ENCODE measurements at regions not wholly inside any gene's neighbourhood (a gene's known extent, or its start where the extent isn't known, plus 50 kb on each side); places are given as distances from the start of the nearest gene placed in this dataset.

DNA sequence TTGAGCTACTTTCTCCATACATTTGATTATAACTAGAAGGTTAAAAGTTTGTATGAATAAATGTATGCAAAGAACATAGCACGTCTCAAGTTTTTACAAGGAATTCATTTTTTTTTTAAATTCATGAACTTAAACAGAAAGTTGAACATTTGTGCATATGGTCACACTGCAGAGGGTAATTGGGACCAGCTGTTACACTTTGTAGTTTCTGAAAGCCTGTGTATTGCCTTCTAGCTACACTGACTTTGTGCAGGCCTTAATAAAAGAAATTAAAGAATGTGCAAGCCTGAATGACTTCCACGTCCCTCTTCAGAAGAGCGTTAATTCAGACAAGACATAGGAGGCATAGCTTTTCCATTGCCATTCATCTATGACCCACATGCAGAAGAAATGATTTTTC is 153.1 kb upstream of the PCDH18 start:
- FAIRE-seq (no peak), DNase-seq (ENCODE audit: low read depth) (no peak)
- H3K36me3 ChIP-seq (ENCODE audit: control insufficient read depth, insufficient read depth, low read length), result no peaks in the 10 kb centered on the region
- no peak overlapping the region for H3K4me3 ChIP-seq (ENCODE audit: low read depth, low read length)
- H3K27me3 ChIP-seq (ENCODE audit: control insufficient read depth, insufficient read depth, low read length), result no peaks in the 10 kb centered on the region
- TF ChIP-seq, protein P1, sequence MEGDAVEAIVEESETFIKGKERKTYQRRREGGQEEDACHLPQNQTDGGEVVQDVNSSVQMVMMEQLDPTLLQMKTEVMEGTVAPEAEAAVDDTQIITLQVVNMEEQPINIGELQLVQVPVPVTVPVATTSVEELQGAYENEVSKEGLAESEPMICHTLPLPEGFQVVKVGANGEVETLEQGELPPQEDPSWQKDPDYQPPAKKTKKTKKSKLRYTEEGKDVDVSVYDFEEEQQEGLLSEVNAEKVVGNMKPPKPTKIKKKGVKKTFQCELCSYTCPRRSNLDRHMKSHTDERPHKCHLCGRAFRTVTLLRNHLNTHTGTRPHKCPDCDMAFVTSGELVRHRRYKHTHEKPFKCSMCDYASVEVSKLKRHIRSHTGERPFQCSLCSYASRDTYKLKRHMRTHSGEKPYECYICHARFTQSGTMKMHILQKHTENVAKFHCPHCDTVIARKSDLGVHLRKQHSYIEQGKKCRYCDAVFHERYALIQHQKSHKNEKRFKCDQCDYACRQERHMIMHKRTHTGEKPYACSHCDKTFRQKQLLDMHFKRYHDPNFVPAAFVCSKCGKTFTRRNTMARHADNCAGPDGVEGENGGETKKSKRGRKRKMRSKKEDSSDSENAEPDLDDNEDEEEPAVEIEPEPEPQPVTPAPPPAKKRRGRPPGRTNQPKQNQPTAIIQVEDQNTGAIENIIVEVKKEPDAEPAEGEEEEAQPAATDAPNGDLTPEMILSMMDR (IDR thresholded peaks at IDR 0.05; ENCODE audit: insufficient read depth, low read length, severe bottlenecking), result no peak

DNA sequence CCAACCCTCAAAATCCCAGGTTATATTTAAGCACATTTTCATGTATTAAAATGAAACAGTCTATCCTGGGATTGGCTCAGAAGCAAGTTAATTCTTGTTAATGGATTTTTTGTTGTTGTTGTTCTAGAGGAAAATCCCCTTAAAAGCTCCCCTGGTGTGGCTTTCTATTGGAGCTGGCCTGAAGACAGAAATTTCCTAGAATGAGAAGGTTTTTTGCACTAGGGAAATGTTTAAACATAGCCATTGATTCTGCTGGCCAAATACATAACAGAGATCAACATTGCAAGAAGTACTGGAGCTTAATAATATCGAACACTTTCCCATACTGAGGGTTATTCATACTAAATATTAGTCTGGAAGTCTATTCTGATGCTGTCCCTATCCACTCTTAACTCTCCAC is 148.8 kb upstream of the PCDH18 start:
- Histone ChIP-seq H3K4me3 (ENCODE audit: low read depth, low read length) (no peak overlapping the region), H3K36me3 (ENCODE audit: control insufficient read depth, insufficient read depth, low read length) (no peaks in the 10 kb centered on the region), H3K27me3 (ENCODE audit: control insufficient read depth, insufficient read depth, low read length) (no peaks in the 10 kb centered on the region)
- TF ChIP-seq, protein P1 (IDR thresholded peaks at IDR 0.05; ENCODE audit: insufficient read depth, low read length, severe bottlenecking), result no peak
- FAIRE-seq, result no peak
- DNase-seq (ENCODE audit: low read depth), result no peak

DNA sequence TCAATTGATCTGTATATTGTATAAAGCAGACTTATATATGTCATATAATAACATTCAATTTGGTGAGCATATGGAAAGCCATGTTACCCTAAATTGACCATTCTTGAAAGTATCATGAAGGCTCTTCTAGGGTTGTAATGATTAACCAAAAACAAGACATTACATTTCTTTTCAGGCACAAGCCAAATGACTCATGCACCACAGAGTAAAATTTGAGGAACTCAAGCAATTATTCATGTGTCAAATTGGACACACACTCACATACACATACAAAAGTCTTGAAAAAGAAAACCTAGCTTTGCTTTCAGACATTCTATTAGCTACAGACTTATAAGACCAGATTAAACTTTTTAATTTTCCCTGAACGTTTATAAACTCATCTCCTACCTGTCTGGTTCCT is 146.5 kb upstream of the PCDH18 start:
- DNase-seq (ENCODE audit: low read depth) (peak; percentile 43), FAIRE-seq (no peak)
- TF ChIP-seq, protein P1 (IDR thresholded peaks at IDR 0.05; ENCODE audit: insufficient read depth, low read length, severe bottlenecking), result no peak
- H3K27me3 ChIP-seq (ENCODE audit: control insufficient read depth, insufficient read depth, low read length), result no peaks in the 10 kb centered on the region
- no peaks in the 10 kb centered on the region for H3K36me3 ChIP-seq (ENCODE audit: control insufficient read depth, insufficient read depth, low read length)
- no peak overlapping the region for H3K4me3 ChIP-seq (ENCODE audit: low read depth, low read length)

DNA sequence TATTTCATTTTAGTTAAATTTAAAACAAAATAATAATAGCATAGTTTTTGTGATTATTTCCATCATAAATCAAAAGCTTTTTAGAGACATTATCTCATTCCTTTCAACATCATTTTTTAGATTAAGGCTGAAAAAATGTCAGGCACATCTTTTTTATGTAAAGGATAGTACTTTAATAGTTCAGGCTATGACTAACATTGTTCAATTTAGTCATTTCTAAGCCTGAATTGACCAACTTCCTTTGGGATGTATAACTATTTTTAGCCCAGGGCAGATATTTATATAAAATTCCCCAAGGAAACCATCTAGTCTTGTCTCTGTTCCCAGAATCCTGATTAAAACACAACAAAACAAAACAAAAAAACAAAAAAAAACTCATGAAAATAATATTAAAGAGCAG is 145.6 kb upstream of the PCDH18 start:
- peak; percentile 60 for DNase-seq (ENCODE audit: low read depth)
- TF ChIP-seq, protein P1 (IDR thresholded peaks at IDR 0.05; ENCODE audit: insufficient read depth, low read length, severe bottlenecking), result no peak
- H3K36me3 ChIP-seq (ENCODE audit: control insufficient read depth, insufficient read depth, low read length), result no peaks in the 10 kb centered on the region
- no peak for FAIRE-seq
- H3K4me3 ChIP-seq (ENCODE audit: low read depth, low read length), result no peak overlapping the region
- no peaks in the 10 kb centered on the region for H3K27me3 ChIP-seq (ENCODE audit: control insufficient read depth, insufficient read depth, low read length)

DNA sequence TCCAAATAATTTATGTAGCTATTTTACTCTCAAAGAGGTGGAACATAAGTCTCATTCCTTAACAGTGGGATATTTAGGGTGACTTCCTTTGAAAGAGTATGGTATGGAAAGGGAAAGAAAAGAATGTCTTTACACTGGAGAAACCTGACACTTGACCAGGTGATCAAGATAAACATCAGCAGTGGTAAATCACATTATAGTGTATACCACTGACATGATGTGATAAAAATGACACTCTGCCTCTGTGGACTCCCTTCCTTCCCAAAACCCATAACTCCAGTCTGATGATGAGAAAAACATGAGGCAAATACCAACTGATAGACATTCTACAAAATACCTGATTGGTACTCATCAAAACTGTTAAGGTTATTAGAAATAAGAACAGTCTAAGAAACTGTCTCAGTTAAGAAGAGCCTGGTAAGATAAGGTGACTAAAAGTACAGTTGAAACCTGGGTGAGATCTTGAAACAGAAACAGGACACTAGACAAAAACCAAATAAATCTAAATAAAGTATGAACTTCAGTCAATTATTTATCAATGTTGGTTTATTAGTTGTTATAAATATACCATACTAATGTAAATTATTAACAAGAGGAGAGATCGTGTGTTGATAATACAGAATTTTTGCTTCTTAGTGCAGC is 144.2 kb upstream of the PCDH18 start:
- FAIRE-seq, result no peak
- no peaks in the 10 kb centered on the region for H3K36me3 ChIP-seq (ENCODE audit: control insufficient read depth, insufficient read depth, low read length)
- DNase-seq (ENCODE audit: low read depth), result no peak
- no peaks in the 10 kb centered on the region for H3K27me3 ChIP-seq (ENCODE audit: control insufficient read depth, insufficient read depth, low read length)
- no peak overlapping the region for H3K4me3 ChIP-seq (ENCODE audit: low read depth, low read length)
- TF ChIP-seq, protein P1 (IDR thresholded peaks at IDR 0.05; ENCODE audit: insufficient read depth, low read length, severe bottlenecking), result no peak

DNA sequence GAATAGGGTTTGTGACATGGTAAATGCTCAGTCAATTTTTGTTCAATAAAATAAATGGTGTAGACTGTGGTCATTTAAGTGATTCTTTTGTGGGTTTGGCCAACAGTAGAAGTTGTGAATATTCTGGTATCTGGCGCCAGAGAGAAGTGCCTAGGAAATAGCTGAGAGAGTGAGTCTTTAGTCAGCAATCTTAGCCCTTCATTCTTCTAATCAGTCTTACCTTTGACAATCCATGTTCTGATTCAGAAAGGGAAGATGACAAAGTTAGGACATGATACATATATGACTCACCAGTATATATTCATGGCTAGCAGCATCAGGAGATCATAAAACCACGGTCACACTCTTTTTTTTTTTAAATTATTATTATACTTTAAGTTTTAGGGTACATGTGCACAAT is 141.8 kb upstream of the PCDH18 start:
- H3K27me3 ChIP-seq (ENCODE audit: control insufficient read depth, insufficient read depth, low read length), result no peaks in the 10 kb centered on the region

More for the DNA sequence above, 141.8 kb upstream of the PCDH18 start:
- Histone ChIP-seq H3K36me3 (ENCODE audit: control insufficient read depth, insufficient read depth, low read length) (no peaks in the 10 kb centered on the region), H3K4me3 (ENCODE audit: low read depth, low read length) (no peak overlapping the region)
- TF ChIP-seq, protein P1 (IDR thresholded peaks at IDR 0.05; ENCODE audit: insufficient read depth, low read length, severe bottlenecking), result no peak
- FAIRE-seq (no peak), DNase-seq (ENCODE audit: low read depth) (peak; percentile 75)

All from bronchial epithelial cell (primary cell).